Hematopoietic multipotent progenitor cell treated with erythropoietin and hydrocortisone succinate and interleukin-3 and kit ligand, for 17 days (in vitro differentiated cells): ENCODE measurements at regions not wholly inside any gene's neighbourhood (a gene's known extent, or its start where the extent isn't known, plus 50 kb on each side); places are given as distances from the start of the nearest gene placed in this dataset.

Experiments
- DNase-seq: peaks from one replicate; pipeline ENCODE4 v3.0.0-alpha.2; 2015; ENCODE audit warnings: low spot score

DNA sequence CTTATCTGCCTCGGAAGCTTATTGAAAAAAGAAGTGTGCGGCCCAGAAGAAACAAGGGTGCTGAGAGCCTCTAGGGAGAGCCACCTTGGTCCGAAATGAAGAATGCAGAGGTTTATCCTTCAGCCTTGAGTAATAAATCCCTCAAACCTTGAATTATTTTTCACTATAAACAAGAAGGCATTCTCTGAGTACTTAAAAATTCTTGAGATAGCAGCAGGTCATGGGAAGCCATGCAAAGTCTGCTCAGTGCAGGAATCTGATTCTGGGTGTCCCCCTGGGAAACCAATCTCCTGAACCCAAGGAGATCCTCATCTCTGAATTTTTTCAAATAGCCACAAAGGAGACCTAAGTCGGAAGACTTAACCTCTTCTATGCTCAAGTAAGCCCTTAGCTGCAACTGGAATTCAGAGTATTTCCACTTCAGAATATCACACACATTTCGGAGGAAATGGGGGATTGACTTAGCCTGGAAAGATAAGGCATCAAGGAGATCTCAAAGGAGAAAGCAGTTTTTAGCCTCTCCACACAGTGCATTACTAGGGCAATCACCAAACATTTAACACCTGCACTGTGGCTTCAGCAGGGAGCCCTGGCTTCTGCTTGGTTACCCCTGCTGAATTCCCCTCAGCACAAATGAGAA, 365.0 kb downstream of the ETS1 start:
- no peak for DNase-seq

DNA sequence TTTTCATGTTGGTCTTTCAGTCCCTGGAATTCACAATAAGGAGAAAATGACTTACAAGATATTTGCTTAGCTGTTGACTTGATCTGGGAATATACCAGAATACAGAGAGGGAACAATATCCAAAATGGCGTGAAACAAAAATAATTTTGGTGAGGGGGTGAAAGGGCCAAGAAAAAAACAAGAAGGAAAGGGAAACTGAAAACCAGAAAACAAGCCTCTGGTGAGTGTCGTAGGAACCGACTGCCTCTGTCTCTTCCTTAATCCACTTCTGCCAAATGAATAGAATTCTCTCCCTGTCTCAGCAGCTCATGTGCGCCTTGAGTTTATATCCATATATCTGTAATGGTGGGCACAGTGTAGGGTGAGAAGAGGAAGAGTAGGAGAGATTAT, 367.6 kb downstream of the ETS1 start:
- DNase-seq, result no peak

DNA sequence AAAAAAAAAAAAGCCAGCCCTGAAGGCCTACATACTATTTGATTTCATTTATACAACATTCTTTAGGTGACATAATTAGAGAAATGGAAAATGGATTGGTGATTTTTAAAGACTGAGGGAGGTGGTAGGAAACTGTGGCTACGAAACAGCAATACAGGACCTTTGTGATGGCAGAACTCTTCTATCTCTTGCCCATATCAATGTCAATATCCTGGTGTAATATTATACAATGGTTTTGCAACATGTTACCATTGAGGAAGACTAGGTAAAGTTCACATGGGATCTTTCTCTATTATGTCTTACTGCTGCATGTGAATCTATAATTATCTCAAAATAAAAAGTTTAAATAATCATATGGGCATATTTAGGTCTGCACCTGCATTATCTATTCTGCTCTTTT, 371.2 kb downstream of the ETS1 start:
- DNase-seq, result no peak

GRCh38 chr11:128215238-128215882, 372.0 kb downstream of the ETS1 start:
- DNase-seq, result no peak

GRCh38 chr11:128214263-128214662, 373.1 kb downstream of the ETS1 start:
- DNase-seq, result no peak

- no peak for DNase-seq
Measured at GRCh38 chr11:128213461-128213860, 373.9 kb downstream of the ETS1 start.

- no peak for DNase-seq
Measured at GRCh38 chr11:128212324-128212723, 375.0 kb downstream of the ETS1 start.

- no peak for DNase-seq
Measured at GRCh38 chr11:128210148-128210940, 377.0 kb downstream of the ETS1 start.

GRCh38 chr11:128209138-128209435, 378.3 kb downstream of the ETS1 start:
- no peak for DNase-seq

DNA sequence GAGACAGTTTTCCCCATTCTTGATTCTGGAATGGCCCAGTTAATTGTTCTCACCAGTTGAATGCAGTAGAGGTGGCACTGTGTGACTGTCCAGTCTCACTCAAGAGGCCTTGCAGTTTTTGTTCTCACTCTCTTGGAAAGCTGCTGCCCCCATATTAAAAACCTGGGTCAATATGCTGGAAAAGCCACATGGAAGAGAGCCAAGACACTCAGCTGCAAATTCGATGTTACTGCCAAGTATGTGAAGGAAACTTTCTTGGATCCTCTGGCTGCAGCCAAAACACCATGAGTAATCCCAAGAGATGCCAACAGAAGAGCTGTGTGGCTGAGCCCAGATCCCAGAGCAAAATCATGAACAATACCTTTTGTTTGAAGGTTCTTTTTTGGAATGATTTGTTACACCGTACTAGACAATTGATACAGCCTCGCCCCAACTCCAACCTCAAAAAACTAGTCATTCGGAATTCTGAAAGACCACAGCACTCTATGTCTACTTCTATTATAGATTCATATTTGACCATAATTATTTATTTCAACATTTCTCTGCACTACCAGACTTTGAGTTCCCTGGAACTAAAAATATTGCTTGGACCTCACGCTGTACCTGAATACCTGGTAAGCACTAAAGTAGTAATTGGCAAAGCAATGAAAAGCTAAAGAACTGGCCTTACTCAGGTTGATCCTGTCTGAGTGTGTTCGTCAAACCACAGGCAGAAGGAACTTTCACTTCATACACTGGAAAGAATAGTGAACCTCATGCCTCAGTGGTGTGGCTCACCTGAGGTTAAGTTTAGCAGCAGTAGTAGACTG, 378.8 kb downstream of the ETS1 start:
- no peak for DNase-seq

DNA sequence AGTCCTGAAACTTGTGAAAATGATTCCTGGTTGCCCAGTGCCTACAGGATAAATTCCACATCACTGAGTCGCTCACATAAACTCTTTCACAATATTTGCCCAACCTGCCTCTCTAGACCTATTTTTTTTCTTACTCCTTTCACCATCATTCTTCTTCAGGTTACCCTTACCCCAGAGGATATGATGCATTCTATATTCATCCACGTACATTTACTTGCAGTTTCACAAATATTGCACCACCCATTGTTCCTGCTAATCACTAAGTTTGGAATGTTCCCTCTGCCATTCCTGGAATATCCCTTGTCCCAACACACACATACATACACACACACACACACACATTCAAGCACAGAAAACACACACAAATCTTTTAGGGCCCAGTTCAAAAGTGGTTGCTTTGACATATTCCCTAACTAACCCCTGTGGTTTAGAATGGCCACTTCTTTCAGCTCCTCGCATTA, 379.5 kb downstream of the ETS1 start:
- DNase-seq, result no peak

DNA sequence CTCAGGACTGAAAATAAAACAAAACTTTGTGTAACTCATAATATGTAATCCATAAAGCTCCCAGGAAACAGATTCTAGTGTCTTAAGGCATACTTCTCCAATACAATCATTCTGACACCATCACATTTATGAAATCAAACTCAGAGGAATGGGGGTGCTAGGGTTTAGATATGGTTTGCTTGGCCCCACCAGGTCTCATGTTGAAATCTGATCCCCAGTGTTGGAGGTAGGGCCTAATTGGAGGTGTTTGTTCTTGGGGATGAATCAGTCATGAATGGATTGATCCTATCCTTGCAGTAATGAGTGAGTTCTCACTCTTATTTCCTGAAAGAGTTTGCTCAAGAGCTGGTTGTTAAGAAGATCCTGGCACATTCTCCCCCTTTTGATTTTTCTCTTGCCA, 380.9 kb downstream of the ETS1 start:
- DNase-seq, result no peak

- no peak for DNase-seq
Measured at GRCh38 chr11:128205796-128206195, 381.6 kb downstream of the ETS1 start.

GRCh38 chr11:128204898-128205297, 382.5 kb downstream of the ETS1 start:
- DNase-seq, result no peak

DNA sequence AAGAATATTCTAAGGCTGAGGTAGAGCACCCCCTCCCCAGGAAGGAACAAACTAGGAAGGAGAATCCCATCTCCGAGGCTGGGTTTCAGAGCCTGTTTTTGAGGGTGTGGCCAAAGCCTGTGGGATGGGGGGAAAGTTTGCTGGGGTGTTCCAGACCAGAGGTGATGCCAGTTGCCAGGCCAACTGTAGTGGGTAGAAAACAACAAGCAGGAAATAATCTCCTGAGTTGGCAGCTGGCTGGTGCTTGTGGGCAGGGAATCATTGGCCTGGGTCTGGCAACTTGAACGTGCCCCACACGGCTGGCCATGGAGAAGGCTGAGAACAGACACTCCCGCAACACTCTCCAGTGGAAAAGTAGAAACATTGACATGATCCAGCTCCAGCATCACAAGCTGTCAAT, 385.6 kb downstream of the ETS1 start:
- DNase-seq, result no peak

DNA sequence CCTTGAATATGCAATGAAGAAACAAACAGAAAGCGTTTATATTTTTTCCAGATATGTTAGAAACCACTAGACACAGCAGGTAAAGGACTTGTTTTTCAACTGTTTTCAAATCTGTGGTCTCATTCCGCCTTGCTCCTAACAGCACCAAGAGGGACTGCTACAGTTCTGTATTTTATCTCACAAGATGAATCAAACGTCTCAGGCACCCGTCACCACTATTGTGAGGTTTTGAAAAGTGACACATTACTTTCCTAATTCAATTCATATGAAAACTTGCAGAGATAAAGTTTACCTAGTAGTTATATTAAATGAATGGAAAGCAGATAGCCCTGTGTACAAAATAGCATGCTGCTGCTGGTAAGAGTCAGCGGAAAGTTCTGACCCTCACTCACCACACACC, 386.3 kb downstream of the ETS1 start:
- DNase-seq, result no peak

GRCh38 chr11:128200467-128200866, 386.9 kb downstream of the ETS1 start:
- DNase-seq, result no peak

GRCh38 chr11:128198216-128198772, 389.1 kb downstream of the ETS1 start:
- DNase-seq, result no peak

GRCh38 chr11:128196235-128196634, 391.1 kb downstream of the ETS1 start:
- no peak for DNase-seq

DNA sequence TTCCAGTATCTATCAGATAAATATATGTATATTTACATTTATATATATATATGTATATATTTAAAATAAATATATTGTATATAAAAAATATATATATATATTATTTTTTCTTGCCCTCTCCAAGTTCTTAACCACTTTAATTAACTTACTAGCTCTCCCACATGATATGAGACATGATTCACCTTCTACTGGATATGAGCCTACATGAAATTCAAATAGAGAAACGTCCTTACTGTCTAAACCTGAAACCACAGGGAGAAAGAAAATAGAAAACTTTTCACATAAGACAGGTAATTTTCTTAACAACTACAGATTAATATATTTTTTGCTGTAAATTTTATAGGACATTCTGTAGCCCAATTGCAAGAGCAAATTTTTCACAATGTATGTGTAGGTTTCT, 391.6 kb downstream of the ETS1 start:
- no peak for DNase-seq

GRCh38 chr11:128195057-128195751, 392.2 kb downstream of the ETS1 start:
- no peak for DNase-seq

DNA sequence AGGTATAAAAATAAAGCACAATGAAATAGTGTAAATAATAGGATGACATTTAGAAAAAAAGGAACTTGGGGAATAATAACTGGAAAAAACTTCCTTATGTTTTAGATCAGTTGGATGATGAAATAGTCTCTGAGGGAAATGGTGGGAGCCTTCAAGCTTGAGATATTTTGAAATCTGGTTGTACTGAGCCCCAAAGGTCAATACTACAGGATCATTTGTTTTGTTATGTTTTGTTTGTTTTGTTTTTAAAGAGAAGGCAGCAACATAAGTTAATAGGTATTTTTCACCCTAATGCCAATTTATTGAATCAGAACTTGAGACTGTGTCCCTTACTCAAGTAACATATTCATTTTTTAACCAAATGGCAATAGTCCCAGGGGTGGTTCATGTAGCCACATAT, 393.1 kb downstream of the ETS1 start:
- no peak for DNase-seq
